ENCODE measurements at regions not wholly inside any gene's neighbourhood (a gene's known extent, or its start where the extent isn't known, plus 50 kb on each side); places are given as distances from the start of the nearest gene placed in this dataset.

DNA sequence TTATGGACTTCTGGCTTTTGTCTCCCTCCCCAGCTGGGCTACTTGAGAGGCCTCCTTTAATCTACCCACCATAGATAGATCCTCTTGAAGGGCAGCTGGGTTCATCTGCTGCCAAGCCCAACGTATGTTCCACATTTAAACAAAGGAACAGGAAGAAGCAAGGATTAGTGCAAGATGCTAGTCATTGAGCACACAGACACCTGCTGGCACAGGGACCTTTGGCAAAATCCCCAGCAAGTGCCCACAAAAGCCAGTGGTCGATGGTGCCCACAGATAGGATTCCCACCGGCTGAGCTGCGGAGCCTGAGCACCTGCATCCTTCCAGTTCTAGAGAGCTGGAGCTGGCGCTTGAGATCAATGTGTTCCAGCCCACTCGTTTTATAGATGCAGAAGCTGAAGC lies 57.7 kb upstream of the SHB start:
- no peak for TF ChIP-seq EZH2 (optimal IDR thresholded peaks at IDR 0.05; ENCODE audit: low read depth, low read length)
- TF ChIP-seq, protein P1, sequence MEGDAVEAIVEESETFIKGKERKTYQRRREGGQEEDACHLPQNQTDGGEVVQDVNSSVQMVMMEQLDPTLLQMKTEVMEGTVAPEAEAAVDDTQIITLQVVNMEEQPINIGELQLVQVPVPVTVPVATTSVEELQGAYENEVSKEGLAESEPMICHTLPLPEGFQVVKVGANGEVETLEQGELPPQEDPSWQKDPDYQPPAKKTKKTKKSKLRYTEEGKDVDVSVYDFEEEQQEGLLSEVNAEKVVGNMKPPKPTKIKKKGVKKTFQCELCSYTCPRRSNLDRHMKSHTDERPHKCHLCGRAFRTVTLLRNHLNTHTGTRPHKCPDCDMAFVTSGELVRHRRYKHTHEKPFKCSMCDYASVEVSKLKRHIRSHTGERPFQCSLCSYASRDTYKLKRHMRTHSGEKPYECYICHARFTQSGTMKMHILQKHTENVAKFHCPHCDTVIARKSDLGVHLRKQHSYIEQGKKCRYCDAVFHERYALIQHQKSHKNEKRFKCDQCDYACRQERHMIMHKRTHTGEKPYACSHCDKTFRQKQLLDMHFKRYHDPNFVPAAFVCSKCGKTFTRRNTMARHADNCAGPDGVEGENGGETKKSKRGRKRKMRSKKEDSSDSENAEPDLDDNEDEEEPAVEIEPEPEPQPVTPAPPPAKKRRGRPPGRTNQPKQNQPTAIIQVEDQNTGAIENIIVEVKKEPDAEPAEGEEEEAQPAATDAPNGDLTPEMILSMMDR (IDR thresholded peaks at IDR 0.05; ENCODE audit: low read length): no peak

Data from MM.1S (cell line).